WTC11 (cell line): ENCODE measurements at regions not wholly inside any gene's neighbourhood (a gene's known extent, or its start where the extent isn't known, plus 50 kb on each side); places are given as distances from the start of the nearest gene placed in this dataset.

Experiments
- FOXK1 ChIP-seq: sonication (generic); formaldehyde crosslinking; IDR thresholded peaks from 2 replicates; pipeline ENCODE4 v1.8.0; 2022; ENCODE audit warnings: mild to moderate bottlenecking, moderate library complexity, missing genetic modification reagents
- JAZF1 ChIP-seq: fragments of 250-450 bp; sonication (Bioruptor Pico); IDR thresholded peaks from 2 replicates; pipeline ENCODE4 v1.9.0; 2021; ENCODE audit warnings: moderate library complexity, mild to moderate bottlenecking, inconsistent platforms
- TP53 ChIP-seq: sonication (generic); formaldehyde crosslinking; IDR thresholded peaks from 2 replicates; pipeline ENCODE4 v1.8.1; 2023; ENCODE audit warnings: mild to moderate bottlenecking, missing genetic modification reagents
- ZBTB21 ChIP-seq: sonication (generic); formaldehyde crosslinking; IDR thresholded peaks from 2 replicates; pipeline ENCODE4 v1.8.1; 2023; ENCODE audit warnings: mild to moderate bottlenecking, missing genetic modification reagents, borderline replicate concordance
- ZNF416 ChIP-seq: fragments of 250-450 bp; sonication (Bioruptor Pico); IDR thresholded peaks from 2 replicates; pipeline ENCODE4 v1.9.0; 2021; ENCODE audit warnings: mild to moderate bottlenecking, inconsistent platforms
- TF ChIP-seq, protein P1 (sequence below): fragments of 200-600 bp; IDR thresholded peaks from 2 replicates; pipeline ENCODE4 v1.8.0; 2022; ENCODE audit warnings: antibody characterized with exemption
- TF ChIP-seq, protein P2 (sequence below): sonication (generic); formaldehyde crosslinking; conservative IDR thresholded peaks from 2 replicates; pipeline ENCODE4 v1.8.1; 2023; ENCODE audit warnings: mild to moderate bottlenecking, low read depth, missing genetic modification reagents, moderate library complexity
- TF ChIP-seq, protein P3 (sequence below): sonication (generic); formaldehyde crosslinking; conservative IDR thresholded peaks from 2 replicates; pipeline ENCODE4 v1.8.1; 2022; ENCODE audit warnings: mild to moderate bottlenecking, missing genetic modification reagents
- TF ChIP-seq, protein P4 (sequence below): sonication (generic); formaldehyde crosslinking; IDR thresholded peaks from 2 replicates; pipeline ENCODE4 v1.8.1; 2022; ENCODE audit warnings: low read depth, mild to moderate bottlenecking, moderate library complexity, missing genetic modification reagents, borderline replicate concordance
- TF ChIP-seq, protein P5 (sequence below): sonication (generic); formaldehyde crosslinking; IDR thresholded peaks from 2 replicates; pipeline ENCODE4 v1.8.0; 2022; ENCODE audit warnings: mild to moderate bottlenecking, missing genetic modification reagents
- TF ChIP-seq, protein P6 (sequence below): fragments of 250-450 bp; sonication (Bioruptor Pico); IDR thresholded peaks from 2 replicates; pipeline ENCODE4 v1.9.0; 2021; ENCODE audit warnings: mild to moderate bottlenecking
- TF ChIP-seq, protein P7 (sequence below): sonication (generic); formaldehyde crosslinking; IDR thresholded peaks from 2 replicates; pipeline ENCODE4 v1.8.1; 2023; ENCODE audit warnings: mild to moderate bottlenecking, missing genetic modification reagents, moderate library complexity

DNA sequence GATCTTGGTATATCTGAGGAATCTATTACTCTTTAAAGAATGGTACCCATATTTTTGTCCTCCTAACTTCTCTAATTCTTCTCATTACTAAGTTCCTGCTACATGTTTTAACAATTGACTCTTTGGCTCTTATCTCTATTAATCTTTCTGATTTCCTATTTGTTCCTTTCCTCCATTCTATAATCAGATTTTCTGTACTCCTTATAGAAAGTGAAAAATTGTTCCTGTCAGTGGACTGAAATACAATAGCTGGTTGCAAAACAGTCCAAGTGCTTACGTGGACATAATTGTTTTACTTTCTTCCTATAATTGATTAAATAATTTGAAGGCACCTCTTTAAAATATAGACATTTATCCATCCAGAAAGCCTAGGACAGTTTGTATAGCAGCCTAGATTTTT, 86.7 kb upstream of the PTHLH start:
- TF ChIP-seq, protein P1, sequence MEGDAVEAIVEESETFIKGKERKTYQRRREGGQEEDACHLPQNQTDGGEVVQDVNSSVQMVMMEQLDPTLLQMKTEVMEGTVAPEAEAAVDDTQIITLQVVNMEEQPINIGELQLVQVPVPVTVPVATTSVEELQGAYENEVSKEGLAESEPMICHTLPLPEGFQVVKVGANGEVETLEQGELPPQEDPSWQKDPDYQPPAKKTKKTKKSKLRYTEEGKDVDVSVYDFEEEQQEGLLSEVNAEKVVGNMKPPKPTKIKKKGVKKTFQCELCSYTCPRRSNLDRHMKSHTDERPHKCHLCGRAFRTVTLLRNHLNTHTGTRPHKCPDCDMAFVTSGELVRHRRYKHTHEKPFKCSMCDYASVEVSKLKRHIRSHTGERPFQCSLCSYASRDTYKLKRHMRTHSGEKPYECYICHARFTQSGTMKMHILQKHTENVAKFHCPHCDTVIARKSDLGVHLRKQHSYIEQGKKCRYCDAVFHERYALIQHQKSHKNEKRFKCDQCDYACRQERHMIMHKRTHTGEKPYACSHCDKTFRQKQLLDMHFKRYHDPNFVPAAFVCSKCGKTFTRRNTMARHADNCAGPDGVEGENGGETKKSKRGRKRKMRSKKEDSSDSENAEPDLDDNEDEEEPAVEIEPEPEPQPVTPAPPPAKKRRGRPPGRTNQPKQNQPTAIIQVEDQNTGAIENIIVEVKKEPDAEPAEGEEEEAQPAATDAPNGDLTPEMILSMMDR: no peak
- TF ChIP-seq, protein P2, sequence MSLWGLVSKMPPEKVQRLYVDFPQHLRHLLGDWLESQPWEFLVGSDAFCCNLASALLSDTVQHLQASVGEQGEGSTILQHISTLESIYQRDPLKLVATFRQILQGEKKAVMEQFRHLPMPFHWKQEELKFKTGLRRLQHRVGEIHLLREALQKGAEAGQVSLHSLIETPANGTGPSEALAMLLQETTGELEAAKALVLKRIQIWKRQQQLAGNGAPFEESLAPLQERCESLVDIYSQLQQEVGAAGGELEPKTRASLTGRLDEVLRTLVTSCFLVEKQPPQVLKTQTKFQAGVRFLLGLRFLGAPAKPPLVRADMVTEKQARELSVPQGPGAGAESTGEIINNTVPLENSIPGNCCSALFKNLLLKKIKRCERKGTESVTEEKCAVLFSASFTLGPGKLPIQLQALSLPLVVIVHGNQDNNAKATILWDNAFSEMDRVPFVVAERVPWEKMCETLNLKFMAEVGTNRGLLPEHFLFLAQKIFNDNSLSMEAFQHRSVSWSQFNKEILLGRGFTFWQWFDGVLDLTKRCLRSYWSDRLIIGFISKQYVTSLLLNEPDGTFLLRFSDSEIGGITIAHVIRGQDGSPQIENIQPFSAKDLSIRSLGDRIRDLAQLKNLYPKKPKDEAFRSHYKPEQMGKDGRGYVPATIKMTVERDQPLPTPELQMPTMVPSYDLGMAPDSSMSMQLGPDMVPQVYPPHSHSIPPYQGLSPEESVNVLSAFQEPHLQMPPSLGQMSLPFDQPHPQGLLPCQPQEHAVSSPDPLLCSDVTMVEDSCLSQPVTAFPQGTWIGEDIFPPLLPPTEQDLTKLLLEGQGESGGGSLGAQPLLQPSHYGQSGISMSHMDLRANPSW (CRISPR knock-in tag): no peak
- TF ChIP-seq, protein P3, sequence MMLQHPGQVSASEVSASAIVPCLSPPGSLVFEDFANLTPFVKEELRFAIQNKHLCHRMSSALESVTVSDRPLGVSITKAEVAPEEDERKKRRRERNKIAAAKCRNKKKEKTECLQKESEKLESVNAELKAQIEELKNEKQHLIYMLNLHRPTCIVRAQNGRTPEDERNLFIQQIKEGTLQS: no peak
- TF ChIP-seq, protein P4, sequence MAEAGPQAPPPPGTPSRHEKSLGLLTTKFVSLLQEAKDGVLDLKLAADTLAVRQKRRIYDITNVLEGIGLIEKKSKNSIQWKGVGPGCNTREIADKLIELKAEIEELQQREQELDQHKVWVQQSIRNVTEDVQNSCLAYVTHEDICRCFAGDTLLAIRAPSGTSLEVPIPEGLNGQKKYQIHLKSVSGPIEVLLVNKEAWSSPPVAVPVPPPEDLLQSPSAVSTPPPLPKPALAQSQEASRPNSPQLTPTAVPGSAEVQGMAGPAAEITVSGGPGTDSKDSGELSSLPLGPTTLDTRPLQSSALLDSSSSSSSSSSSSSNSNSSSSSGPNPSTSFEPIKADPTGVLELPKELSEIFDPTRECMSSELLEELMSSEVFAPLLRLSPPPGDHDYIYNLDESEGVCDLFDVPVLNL (CRISPR knock-in tag): no peak
- TF ChIP-seq, protein P5, sequence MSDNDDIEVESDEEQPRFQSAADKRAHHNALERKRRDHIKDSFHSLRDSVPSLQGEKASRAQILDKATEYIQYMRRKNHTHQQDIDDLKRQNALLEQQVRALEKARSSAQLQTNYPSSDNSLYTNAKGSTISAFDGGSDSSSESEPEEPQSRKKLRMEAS (CRISPR knock-in tag): no peak
- TF ChIP-seq ZNF416 (CRISPR knock-in tag) (no peak), JAZF1 (CRISPR knock-in tag) (no peak), TP53 (no peak), FOXK1 (no peak), ZBTB21 (CRISPR knock-in tag) (no peak)
- TF ChIP-seq, protein P6, sequence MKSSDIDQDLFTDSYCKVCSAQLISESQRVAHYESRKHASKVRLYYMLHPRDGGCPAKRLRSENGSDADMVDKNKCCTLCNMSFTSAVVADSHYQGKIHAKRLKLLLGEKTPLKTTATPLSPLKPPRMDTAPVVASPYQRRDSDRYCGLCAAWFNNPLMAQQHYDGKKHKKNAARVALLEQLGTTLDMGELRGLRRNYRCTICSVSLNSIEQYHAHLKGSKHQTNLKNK (CRISPR knock-in tag): no peak
- TF ChIP-seq, protein P7, sequence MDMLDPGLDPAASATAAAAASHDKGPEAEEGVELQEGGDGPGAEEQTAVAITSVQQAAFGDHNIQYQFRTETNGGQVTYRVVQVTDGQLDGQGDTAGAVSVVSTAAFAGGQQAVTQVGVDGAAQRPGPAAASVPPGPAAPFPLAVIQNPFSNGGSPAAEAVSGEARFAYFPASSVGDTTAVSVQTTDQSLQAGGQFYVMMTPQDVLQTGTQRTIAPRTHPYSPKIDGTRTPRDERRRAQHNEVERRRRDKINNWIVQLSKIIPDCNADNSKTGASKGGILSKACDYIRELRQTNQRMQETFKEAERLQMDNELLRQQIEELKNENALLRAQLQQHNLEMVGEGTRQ (CRISPR knock-in tag): no peak
